Occipital lobe (tissue), 1 donor: ENCODE measurements at regions not wholly inside any gene's neighbourhood (a gene's known extent, or its start where the extent isn't known, plus 50 kb on each side); places are given as distances from the start of the nearest gene placed in this dataset.
A peak's percentile ranks its signal among the peaks of the same experiment; 100 is the strongest.

Source experiments
- DNase-seq: peaks from one replicate; lab custom pipeline; 2025; lab: John Stamatoyannopoulos, UW

- DNase-seq = no peak
Measured at GRCh38 chr4:145347684-145348083, 134.0 kb upstream of the SMAD1 start.

DNA sequence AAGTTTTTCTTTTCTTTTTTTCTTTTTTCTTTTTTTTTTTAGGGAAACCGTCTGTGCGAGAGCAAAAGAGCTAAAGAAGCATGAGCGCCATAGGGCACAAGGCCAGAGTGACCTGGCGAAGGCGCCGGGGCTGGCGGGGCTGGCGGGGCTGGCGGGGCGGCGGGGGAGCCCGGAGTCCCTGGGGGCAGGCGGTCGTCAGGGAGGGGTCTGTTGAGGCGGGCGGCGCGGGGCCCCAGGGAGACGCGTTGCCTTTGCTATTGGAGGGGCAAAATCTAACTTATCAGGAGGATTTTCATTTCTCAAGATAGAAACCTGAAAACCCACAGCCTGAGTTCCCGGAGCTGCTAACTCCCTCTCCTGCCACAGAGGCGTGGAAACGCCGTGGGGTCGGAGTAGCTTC is 135.6 kb upstream of the SMAD1 start:
- DNase-seq = no peak

- DNase-seq = no peak
Measured at GRCh38 chr4:145345401-145345800, 136.3 kb upstream of the SMAD1 start.

- DNase-seq = no peak
Measured at GRCh38 chr4:145341381-145341780, 140.3 kb upstream of the SMAD1 start.

GRCh38 chr4:145340071-145340675 is 141.5 kb upstream of the SMAD1 start:
- no peak for DNase-seq

DNA sequence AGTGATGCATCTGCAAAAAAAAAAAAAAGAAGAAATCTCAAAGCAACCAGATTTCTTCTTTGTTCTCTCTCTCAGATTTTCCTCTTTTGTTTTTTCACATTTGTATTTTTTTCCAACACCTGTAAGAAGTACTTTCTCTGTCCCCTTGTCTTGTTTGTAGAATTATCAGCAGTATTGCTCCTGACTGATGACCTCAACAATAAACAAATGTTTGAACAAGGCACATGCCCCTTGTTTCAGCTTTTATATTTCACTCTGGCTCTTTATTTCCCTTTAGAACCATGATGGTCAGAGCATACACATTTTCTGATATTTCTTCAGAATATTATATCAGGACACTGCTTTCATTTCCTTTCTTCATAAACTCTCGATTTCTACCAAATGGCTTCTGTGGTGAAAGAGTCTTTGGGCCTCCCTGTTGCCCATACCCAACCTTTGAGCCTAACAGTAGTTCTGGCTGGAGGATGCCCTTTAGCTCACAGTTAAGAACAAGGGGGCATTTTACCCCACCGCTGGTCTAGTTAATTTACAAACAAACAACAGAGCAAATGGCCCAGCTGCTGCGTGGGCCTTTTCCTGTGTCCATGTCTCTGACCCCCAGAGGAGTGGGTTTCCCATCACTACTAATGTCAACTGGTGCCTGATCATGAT is 142.5 kb upstream of the SMAD1 start:
- DNase-seq = no peak

GRCh38 chr4:145338568-145338967 is 143.1 kb upstream of the SMAD1 start:
- no peak for DNase-seq

- DNase-seq = no peak
Measured at GRCh38 chr4:145337391-145337790, 144.3 kb upstream of the SMAD1 start.

DNA sequence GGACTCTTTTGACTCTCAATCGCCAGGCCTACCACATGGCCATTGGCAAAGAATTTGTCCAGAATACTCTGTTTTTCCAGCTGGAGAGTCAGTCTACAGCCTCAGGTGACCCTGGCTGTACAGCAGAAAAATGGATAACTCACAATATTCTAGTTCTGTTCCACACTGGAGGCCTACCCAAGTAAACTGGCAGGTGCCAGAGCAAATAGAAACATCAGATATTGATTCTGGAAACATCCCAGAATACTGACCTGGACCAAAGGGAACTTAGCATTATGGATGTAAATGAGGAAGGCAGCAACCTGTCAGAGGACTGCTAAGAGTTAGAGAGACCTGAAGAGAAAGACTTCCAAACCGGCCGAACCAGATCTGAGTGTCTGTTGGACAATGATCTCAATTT is 147.9 kb upstream of the SMAD1 start:
- DNase-seq = no peak

DNA sequence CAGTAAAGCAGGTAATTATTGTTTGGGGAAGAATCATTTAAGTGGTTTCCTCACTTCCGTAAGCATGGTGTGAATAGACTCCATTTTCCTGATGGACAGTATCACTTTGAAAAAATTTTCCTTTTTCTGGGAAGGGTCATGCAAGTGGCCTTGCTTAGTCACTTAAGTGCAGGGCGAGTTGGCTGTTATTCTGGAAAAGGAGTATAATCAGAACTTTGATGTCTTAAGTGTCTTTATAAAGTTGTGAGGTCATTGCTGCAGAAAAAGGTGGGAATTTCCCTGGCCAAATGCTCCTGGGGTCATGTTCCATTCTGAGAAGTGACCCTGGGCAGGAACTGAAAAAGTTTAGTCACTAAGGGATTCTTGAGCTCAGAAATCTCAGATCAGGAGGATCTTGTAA is 146.1 kb upstream of the OTUD4 start:
- no peak for DNase-seq

- DNase-seq = no peak
Measured at GRCh38 chr4:145324161-145324560, 143.8 kb upstream of the OTUD4 start.

DNA sequence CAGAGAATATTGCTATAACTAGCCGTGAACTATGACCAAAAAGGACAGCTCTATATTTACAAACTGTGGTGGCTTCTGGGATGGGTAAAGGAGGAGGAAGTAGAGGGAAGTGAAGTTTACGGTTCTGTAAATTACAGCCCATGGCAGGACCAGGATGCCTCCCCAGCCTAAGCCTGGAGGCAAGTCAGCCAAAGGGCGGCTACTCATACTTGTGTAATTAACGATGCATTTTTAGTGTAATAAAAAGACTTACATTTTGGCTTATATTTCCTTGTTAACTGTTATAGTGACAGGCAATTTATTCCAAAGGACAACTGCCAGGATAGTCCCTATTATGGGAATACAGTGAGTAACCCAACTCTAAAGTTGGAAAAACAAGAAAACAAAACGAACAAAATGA is 139.9 kb upstream of the OTUD4 start:
- DNase-seq = no peak

DNA sequence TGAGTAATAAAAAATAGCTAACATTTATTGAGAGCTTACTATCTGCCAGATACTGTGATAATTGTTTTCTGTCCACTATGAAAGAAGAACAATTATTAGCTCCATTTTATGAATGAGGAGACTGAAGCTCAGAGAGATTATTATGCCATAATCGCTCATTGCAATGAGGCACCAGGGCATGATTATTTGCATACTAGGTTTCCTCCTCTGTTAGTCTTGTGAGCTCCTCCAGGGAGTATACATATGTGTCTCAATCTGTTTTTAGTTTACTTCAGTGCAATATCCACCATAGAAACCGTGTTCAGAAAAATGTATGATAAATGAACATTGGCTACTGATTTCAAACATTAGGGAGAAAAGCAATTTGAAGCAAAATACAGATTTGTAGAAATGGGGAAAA is 139.4 kb upstream of the OTUD4 start:
- no peak for DNase-seq

GRCh38 chr4:145316897-145317574 is 136.6 kb upstream of the OTUD4 start:
- DNase-seq = no peak

DNA sequence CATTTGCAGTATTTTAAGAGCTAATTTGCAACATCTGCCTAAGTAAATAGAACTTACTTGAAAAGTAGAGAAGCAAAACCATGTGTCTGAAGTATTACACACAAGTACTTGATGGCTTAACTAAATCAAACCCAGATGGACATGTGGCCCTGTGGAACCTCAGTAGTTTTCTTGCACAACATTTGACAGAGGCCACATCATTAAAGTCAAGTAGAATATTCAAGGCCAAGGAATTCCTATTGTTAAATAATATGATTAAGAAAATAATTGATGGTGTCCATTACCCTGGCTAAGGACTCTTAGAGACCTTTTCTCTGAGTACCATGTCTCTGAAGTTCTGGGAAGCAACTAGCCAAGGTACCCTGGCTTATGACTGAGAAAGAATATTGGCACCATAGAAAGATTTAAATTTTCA is 135.4 kb upstream of the OTUD4 start:
- no peak for DNase-seq

GRCh38 chr4:145308598-145308997 is 128.2 kb upstream of the OTUD4 start:
- DNase-seq = no peak

- DNase-seq = no peak
Measured at GRCh38 chr4:145307763-145308430, 127.5 kb upstream of the OTUD4 start.

- no peak for DNase-seq
Measured at GRCh38 chr4:145307120-145307519, 126.7 kb upstream of the OTUD4 start.

GRCh38 chr4:145302725-145303124 is 122.3 kb upstream of the OTUD4 start:
- DNase-seq = no peak

DNA sequence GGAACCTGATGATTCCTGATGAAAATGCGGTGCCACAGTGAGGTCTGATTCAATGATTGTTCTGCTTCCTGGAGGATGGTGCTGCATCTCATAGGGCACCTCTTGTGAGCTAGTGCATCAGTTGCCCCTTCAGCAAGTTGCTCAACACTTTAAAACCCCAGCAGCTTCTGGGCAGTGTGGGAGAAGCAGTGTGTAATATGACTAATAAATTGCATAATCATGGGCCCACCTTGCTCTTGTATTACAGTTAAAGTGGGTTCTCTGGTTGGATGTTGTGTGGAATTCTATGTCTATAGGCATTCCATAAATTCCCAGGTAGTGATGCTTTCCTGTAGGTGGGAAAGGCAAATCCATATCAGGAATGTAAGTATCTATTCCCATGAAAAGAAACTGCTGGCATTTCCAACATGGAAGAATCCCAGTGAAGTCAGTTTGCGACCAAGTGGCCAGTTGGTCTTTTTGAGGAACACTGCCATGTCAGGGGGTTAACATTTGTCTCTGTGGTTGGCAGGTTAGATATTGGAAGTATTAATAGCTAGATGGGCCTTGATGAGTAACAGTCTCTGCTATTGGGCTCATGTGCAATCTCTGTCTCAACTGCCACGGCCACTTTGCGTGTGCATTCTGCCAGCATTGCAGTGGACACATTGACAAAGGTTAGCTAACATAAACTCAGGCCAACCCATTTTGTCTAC is 121.1 kb upstream of the OTUD4 start:
- DNase-seq = no peak

DNA sequence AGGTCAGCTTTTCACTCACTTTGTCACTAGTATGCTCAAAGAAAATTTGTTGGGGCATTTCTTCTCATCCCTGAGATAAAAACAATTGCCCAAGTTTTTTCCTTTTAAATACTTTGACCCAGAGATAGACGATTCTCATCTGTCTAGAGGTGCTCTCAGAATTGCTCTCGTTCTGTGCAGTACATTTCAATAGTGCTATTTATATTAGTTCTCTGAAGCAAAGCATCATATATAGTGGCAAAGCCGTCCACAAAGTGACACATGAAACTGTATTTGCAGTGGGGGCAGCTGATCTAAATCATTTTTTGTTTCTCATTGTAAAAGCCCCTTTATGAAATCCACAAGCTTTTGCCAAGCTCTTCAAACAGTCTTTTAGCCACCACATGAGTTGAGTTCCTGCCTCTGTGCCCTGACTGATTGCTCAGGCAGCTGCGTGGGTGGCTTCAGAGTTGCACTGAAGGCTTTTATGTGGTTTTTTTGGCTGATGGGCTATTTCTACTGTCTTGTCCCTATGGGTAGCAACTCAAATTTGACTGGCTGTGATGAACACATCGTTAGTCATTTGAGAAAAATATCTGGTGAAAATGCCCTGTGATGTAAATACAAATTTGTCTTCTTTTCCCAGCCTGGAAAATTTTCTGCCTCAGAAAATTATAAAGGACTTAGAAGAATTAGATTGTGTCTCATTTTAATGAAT is 119.1 kb upstream of the OTUD4 start:
- DNase-seq = peak; percentile 11
